ENCODE measurements at regions not wholly inside any gene's neighbourhood (a gene's known extent, or its start where the extent isn't known, plus 50 kb on each side); places are given as distances from the start of the nearest gene placed in this dataset.

GRCh38 chr5:91433861-91434260 lies 50.7 kb upstream of the ARRDC3 start:
- Histone ChIP-seq H3K9me3 (no peaks in the 10 kb centered on the region), H3K27me3 (no peaks in the 10 kb centered on the region), H3K27ac (no peak overlapping the region), H3K4me1 (ENCODE audit: insufficient read depth) (no peaks in the 10 kb centered on the region), H3K36me3 (no peaks in the 10 kb centered on the region), H3K4me3 (no peak overlapping the region)
- intact Hi-C loops (cut with DNase I), result no loop called here
- 95 to 100% (median 96%) methylated on average over 1 of the region's 1 CpG for WGBS, 3 donors
- no peak for TF ChIP-seq EP300 (IDR thresholded peaks at IDR 0.05)
- no peak for DNase-seq
